Activated naive CD4-positive, alpha-beta T cell treated with anti-CD3 and anti-CD28 coated beads, Interleukin-2, amount 10 ng/mL, durations not matched to agents 7 days and 5 days (primary cell): ENCODE measurements at regions not wholly inside any gene's neighbourhood (a gene's known extent, or its start where the extent isn't known, plus 50 kb on each side); places are given as distances from the start of the nearest gene placed in this dataset.
"Not testable (repeated sequence)": the region's sequence is repeated elsewhere in the genome, so short reads cannot be mapped to it uniquely, and the experiment has no call there.

Experiments used
- CTCF ChIA-PET: fragments of 350-600 bp; sonication (Branson Sonifier 250); formaldehyde crosslinking; loops from one replicate; lab custom pipeline; 2021; ENCODE audit warnings: antibody characterized with exemption; lab: Charles Lee
- DNase-seq: peaks from one replicate; pipeline ENCODE4 v3.0.0-alpha.2; 2020
- H3K27ac Mint-ChIP-seq: one replicate; pipeline ENCODE4 v1.8.0; 2021; ENCODE audit warnings: mild to moderate bottlenecking, moderate library complexity, mixed read lengths
- H3K27me3 Mint-ChIP-seq: one replicate; pipeline ENCODE4 v1.8.0; 2021; ENCODE audit warnings: mild to moderate bottlenecking, mixed read lengths
- H3K36me3 Mint-ChIP-seq: one replicate; pipeline ENCODE4 v1.8.0; 2021; ENCODE audit warnings: mixed read lengths
- H3K4me1 Mint-ChIP-seq: one replicate; pipeline ENCODE4 v1.8.0; 2021; ENCODE audit warnings: mixed read lengths
- H3K4me3 Mint-ChIP-seq: one replicate; pipeline ENCODE4 v1.8.0; 2021; ENCODE audit warnings: mild to moderate bottlenecking, moderate library complexity, mixed read lengths
- H3K9me3 Mint-ChIP-seq: one replicate; pipeline ENCODE4 v1.8.0; 2021; ENCODE audit warnings: mixed read lengths

- Mint-ChIP-seq H3K4me1 (no peaks in the 10 kb centered on the region), H3K4me3 (no peak overlapping the region), H3K36me3 (no peaks in the 10 kb centered on the region), H3K27me3 (no peaks in the 10 kb centered on the region), H3K9me3 (no peaks in the 10 kb centered on the region), H3K27ac (no peak overlapping the region)
- DNase-seq, result no peak
- CTCF ChIA-PET, result no interaction called here
Observed at GRCh38 chr5:143521141-143521540, 117.7 kb upstream of the NR3C1 start.

GRCh38 chr5:143519215-143519614 lies 115.7 kb upstream of the NR3C1 start:
- H3K27me3 Mint-ChIP-seq, H3K36me3 Mint-ChIP-seq, CTCF ChIA-PET, DNase-seq, H3K27ac Mint-ChIP-seq, H3K4me3 Mint-ChIP-seq, H3K9me3 Mint-ChIP-seq, H3K4me1 Mint-ChIP-seq: not testable (repeated sequence)

GRCh38 chr5:143517824-143518223 lies 114.3 kb upstream of the NR3C1 start:
- CTCF ChIA-PET, result interaction anchor here (0.7 kb wide), 1 partner anchor 18 kb away, joined by 3 read pairs; no protein-coding TSS in a partner anchor
- not testable (repeated sequence) for H3K27me3 Mint-ChIP-seq

GRCh38 chr5:143516249-143516648 lies 112.8 kb upstream of the NR3C1 start:
- H3K4me1 Mint-ChIP-seq, result no peaks in the 10 kb centered on the region
- no peaks in the 10 kb centered on the region for H3K27me3 Mint-ChIP-seq
- no peak overlapping the region for H3K27ac Mint-ChIP-seq
- H3K9me3 Mint-ChIP-seq, result no peaks in the 10 kb centered on the region
- CTCF ChIA-PET, result no interaction called here
- H3K36me3 Mint-ChIP-seq, result no peaks in the 10 kb centered on the region
- DNase-seq, result no peak
- H3K4me3 Mint-ChIP-seq, result no peak overlapping the region

More at GRCh38 chr5:143517824-143518223, 114.3 kb upstream of the NR3C1 start:
- not testable (repeated sequence) for H3K9me3 Mint-ChIP-seq, H3K27ac Mint-ChIP-seq, H3K36me3 Mint-ChIP-seq, H3K4me3 Mint-ChIP-seq, DNase-seq, H3K4me1 Mint-ChIP-seq

GRCh38 chr5:143515829-143516228 lies 112.3 kb upstream of the NR3C1 start:
- CTCF ChIA-PET, result no interaction called here

GRCh38 chr5:143514616-143515335 lies 111.3 kb upstream of the NR3C1 start:
- DNase-seq, result no peak
- no peaks in the 10 kb centered on the region for H3K9me3 Mint-ChIP-seq
- no peak overlapping the region for H3K4me3 Mint-ChIP-seq
- CTCF ChIA-PET, result no interaction called here
- no peak overlapping the region for H3K27ac Mint-ChIP-seq
- H3K27me3 Mint-ChIP-seq, result no peaks in the 10 kb centered on the region
- no peaks in the 10 kb centered on the region for H3K36me3 Mint-ChIP-seq
- H3K4me1 Mint-ChIP-seq, result no peaks in the 10 kb centered on the region

More at GRCh38 chr5:143515829-143516228, 112.3 kb upstream of the NR3C1 start:
- Mint-ChIP-seq H3K27me3 (no peaks in the 10 kb centered on the region), H3K36me3 (no peaks in the 10 kb centered on the region), H3K4me1 (no peaks in the 10 kb centered on the region), H3K9me3 (no peaks in the 10 kb centered on the region), H3K27ac (no peak overlapping the region), H3K4me3 (no peak overlapping the region)
- DNase-seq, result no peak

- CTCF ChIA-PET, result no interaction called here
Observed at GRCh38 chr5:143513720-143514119, 110.2 kb upstream of the NR3C1 start.

GRCh38 chr5:143511736-143512135 lies 108.2 kb upstream of the NR3C1 start:
- no peak for DNase-seq
- no peak overlapping the region for H3K4me3 Mint-ChIP-seq
- no peaks in the 10 kb centered on the region for H3K27me3 Mint-ChIP-seq
- no peak overlapping the region for H3K27ac Mint-ChIP-seq
- no peaks in the 10 kb centered on the region for H3K9me3 Mint-ChIP-seq
- H3K4me1 Mint-ChIP-seq, result no peaks in the 10 kb centered on the region
- CTCF ChIA-PET, result no interaction called here
- no peaks in the 10 kb centered on the region for H3K36me3 Mint-ChIP-seq

More at GRCh38 chr5:143513720-143514119, 110.2 kb upstream of the NR3C1 start:
- Mint-ChIP-seq H3K9me3 (no peaks in the 10 kb centered on the region), H3K27ac (no peak overlapping the region), H3K4me1 (no peaks in the 10 kb centered on the region), H3K27me3 (no peaks in the 10 kb centered on the region), H3K36me3 (no peaks in the 10 kb centered on the region), H3K4me3 (no peak overlapping the region)
- no peak for DNase-seq

- Mint-ChIP-seq H3K36me3 (no peaks in the 10 kb centered on the region), H3K27ac (no peak overlapping the region), H3K9me3 (no peaks in the 10 kb centered on the region), H3K27me3 (no peaks in the 10 kb centered on the region), H3K4me3 (no peak overlapping the region), H3K4me1 (no peaks in the 10 kb centered on the region)
- CTCF ChIA-PET, result no interaction called here
- no peak for DNase-seq
Observed at GRCh38 chr5:143509758-143510221, 106.3 kb upstream of the NR3C1 start.

GRCh38 chr5:143506836-143507552 lies 103.5 kb upstream of the NR3C1 start:
- no peaks in the 10 kb centered on the region for H3K36me3 Mint-ChIP-seq
- no peaks in the 10 kb centered on the region for H3K9me3 Mint-ChIP-seq
- H3K27me3 Mint-ChIP-seq, result no peaks in the 10 kb centered on the region
- CTCF ChIA-PET, result no interaction called here
- H3K27ac Mint-ChIP-seq, result no peak overlapping the region
- H3K4me3 Mint-ChIP-seq, result no peak overlapping the region
- no peak for DNase-seq
- no peaks in the 10 kb centered on the region for H3K4me1 Mint-ChIP-seq

GRCh38 chr5:143505934-143506333 lies 102.4 kb upstream of the NR3C1 start:
- Mint-ChIP-seq H3K4me1 (no peaks in the 10 kb centered on the region), H3K27ac (no peak overlapping the region), H3K4me3 (no peak overlapping the region), H3K27me3 (no peaks in the 10 kb centered on the region), H3K9me3 (no peaks in the 10 kb centered on the region), H3K36me3 (no peaks in the 10 kb centered on the region)
- CTCF ChIA-PET, result no interaction called here
- no peak for DNase-seq

GRCh38 chr5:143505354-143505753 lies 101.9 kb upstream of the NR3C1 start:
- Mint-ChIP-seq H3K27ac (no peak overlapping the region), H3K4me1 (no peaks in the 10 kb centered on the region), H3K36me3 (no peaks in the 10 kb centered on the region), H3K9me3 (no peaks in the 10 kb centered on the region), H3K27me3 (no peaks in the 10 kb centered on the region), H3K4me3 (no peak overlapping the region)
- CTCF ChIA-PET, result no interaction called here
- DNase-seq, result no peak

GRCh38 chr5:143501310-143502044 lies 98.0 kb upstream of the NR3C1 start:
- no peaks in the 10 kb centered on the region for H3K9me3 Mint-ChIP-seq
- H3K27ac Mint-ChIP-seq, result no peak overlapping the region
- no peak overlapping the region for H3K4me3 Mint-ChIP-seq
- H3K4me1 Mint-ChIP-seq, result no peaks in the 10 kb centered on the region
- no peaks in the 10 kb centered on the region for H3K27me3 Mint-ChIP-seq
- CTCF ChIA-PET, result no interaction called here
- DNase-seq, result no peak
- H3K36me3 Mint-ChIP-seq, result no peaks in the 10 kb centered on the region

GRCh38 chr5:143499480-143500114 lies 96.1 kb upstream of the NR3C1 start:
- Mint-ChIP-seq H3K9me3 (no peaks in the 10 kb centered on the region), H3K27me3 (no peaks in the 10 kb centered on the region), H3K4me1 (no peaks in the 10 kb centered on the region), H3K27ac (no peak overlapping the region), H3K36me3 (no peaks in the 10 kb centered on the region), H3K4me3 (no peak overlapping the region)
- CTCF ChIA-PET, result no interaction called here
- DNase-seq, result no peak
